GF-D8 (cell line): ENCODE measurements at regions not wholly inside any gene's neighbourhood (a gene's known extent, or its start where the extent isn't known, plus 50 kb on each side); places are given as distances from the start of the nearest gene placed in this dataset.
"Not testable (repeated sequence)": the region's sequence is repeated elsewhere in the genome, so short reads cannot be mapped to it uniquely, and the experiment has no call there.

ENCODE experiments used
- DNase-seq: peaks from one replicate; lab custom pipeline; 2025; lab: John Stamatoyannopoulos, UW

- not testable (repeated sequence) for DNase-seq
Observed at GRCh38 chr5:34329201-34329600, 286.2 kb upstream of the C1QTNF3 start.

DNA sequence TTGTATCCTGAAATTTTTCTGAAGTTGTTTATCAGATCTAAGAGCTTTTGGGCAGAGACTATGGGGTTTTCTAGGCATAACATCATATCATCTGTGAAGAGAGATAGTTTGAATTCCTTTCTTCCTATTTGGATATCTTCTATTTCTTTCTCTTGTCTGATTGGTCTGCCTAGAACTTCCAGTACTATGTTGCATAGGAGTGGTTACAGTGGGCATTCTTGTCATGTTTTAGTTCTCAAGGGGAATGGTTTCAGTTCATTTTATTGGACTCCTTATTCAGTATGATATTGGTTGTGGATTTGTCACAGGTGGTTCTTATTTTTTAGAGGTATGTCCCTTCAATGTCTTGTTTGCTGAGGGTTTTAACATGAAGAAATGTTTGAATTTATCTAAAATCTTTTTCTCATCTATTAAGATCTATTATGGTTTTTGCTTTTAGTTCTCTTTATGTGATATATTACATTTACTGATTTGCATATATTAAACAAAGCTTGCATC lies 286.6 kb upstream of the C1QTNF3 start:
- not testable (repeated sequence) for DNase-seq

GRCh38 chr5:34331928-34332454 lies 289.0 kb upstream of the C1QTNF3 start:
- DNase-seq: not testable (repeated sequence)

DNA sequence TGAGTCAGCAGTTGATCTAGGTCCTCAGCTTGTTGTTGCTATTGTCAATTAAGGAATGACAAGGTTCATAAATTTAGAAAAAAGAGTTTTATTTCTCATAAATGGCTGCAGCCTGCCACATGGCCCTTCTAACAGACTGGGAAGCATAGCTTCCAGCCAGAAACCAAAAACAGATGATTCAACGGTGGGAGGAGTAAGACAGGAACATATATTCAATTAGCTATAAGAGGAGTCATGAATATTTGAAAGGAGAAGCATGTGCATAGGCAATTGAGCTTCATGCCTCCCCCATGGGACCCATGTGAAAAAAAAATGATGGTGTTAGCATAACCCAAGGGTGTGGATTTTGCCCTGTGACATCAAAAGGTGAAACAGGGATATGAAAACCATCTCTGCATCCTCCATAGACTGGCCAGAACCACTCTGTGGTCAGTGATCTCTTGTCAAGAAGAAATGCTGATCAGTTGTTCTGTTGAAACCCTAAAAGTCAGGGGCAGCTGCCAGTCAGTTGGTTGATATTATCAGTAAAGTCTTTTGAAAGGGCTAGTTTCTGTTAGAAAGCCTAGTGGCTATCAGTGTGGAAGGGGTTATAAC lies 296.5 kb upstream of the C1QTNF3 start:
- DNase-seq: not testable (repeated sequence)

- DNase-seq: not testable (repeated sequence)
Observed at GRCh38 chr5:34354440-34354839, 301.7 kb upstream of the RAI14 start.

DNA sequence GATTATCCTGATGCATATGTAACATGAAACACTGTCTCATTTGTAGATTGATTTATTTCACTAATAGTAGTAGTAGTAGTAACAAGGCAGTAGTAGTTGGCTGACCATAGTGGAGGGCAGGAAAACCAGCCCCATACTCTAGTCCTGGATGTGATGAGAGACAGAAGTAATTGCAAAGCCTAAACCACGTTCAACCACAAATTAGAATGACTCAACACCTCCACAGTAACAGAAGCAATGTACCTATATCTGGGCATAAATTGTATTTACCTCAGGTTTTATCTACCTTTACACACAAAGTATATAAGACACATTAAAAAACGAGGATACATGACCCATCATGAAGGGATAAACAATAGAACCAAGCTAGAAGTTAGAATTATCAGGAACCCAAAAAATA lies 284.7 kb upstream of the RAI14 start:
- not testable (repeated sequence) for DNase-seq

GRCh38 chr5:34371817-34372216 lies 284.3 kb upstream of the RAI14 start:
- DNase-seq: not testable (repeated sequence)

- not testable (repeated sequence) for DNase-seq
Observed at GRCh38 chr5:34372739-34373138, 283.4 kb upstream of the RAI14 start.

DNA sequence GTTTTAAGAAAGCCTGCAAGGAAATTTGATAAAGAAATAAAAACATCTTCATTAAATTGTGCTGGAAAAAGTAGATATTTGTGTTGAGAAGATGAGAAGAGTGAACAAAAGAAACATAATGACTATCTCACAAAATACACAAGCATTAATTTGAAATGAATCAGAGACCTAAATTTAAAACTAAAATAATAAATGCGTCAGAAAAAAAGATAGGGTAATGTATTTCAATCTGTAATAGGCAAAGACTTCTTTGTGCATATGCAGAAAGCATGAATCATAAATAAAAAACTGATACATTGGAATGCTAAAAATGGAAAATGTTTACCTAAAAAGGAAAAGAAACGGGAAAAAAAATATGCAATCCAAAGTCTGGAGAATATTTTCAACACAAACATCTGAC lies 278.5 kb upstream of the RAI14 start:
- DNase-seq: not testable (repeated sequence)

DNA sequence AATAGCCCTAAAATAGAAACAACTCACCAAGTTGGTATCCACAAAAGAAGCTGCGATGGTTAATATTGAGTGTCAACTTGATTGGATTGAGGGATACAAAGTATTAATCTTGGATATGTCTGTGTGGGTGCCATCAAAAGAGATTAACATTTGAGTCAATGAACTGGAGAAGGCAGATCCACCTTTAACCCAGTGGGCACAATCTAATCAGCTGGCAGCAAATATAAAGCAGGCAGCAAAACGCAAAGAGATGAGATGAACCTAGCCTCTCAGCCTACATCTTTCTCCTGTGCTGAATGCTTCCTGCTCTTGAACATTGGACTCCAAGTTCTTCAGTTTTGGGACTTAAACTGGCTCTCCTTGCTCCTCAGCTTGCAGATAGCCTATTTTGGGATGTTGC lies 277.6 kb upstream of the RAI14 start:
- DNase-seq: not testable (repeated sequence)

- not testable (repeated sequence) for DNase-seq
Observed at GRCh38 chr5:34388754-34389153, 267.4 kb upstream of the RAI14 start.

DNA sequence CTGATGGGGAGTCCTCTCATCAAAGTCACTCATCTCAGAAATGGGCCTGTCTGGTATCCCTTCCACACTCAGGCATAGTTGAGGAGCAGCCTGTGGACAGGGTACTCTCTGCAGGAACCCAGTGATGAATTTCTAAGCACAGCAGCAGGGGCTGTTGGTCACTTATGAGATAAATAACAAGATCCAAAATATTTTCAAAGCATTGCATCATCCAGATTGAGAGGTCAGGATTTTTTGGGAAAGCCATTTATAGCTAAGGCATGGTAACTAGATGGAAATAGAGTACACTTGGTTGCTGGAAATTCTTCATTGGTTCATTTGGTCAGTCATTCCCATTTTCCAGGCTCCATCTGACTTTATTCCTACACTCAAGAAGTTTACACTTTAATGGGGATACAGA lies 246.8 kb upstream of the RAI14 start:
- no peak for DNase-seq

DNA sequence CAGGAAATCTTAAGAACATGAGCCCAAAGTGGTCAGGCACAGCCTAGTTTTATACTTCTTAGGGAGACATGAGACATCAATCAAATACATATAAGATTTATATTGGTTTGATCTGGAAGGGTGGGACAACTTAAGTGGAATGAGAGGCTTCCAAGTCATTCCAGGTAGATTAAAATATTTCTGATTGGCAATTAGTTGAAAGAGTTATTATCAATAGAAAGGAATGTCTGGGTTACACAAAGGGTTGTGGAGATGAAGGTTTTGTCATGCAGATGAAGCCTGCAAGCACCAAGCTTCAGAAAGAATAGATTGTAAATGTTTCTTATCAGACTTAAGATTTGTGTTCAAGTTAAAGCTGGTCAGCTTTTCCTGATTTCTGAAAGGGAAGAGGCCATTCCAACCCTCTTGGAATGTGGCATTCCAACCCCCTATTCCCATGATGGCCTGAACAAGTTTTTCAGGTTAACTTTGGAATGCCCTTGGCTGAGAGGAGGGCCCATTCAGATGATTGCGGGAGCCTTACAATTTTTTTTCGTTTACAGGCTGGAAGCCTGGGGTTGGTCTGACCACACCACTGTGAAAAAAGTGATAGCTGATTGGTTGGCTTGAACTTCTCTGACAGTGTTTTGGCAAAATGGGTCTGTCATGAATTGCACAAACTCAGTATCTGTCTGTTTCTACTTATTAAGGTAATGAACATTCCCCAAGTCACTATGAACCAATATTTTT lies 245.6 kb upstream of the RAI14 start:
- DNase-seq: no peak

DNA sequence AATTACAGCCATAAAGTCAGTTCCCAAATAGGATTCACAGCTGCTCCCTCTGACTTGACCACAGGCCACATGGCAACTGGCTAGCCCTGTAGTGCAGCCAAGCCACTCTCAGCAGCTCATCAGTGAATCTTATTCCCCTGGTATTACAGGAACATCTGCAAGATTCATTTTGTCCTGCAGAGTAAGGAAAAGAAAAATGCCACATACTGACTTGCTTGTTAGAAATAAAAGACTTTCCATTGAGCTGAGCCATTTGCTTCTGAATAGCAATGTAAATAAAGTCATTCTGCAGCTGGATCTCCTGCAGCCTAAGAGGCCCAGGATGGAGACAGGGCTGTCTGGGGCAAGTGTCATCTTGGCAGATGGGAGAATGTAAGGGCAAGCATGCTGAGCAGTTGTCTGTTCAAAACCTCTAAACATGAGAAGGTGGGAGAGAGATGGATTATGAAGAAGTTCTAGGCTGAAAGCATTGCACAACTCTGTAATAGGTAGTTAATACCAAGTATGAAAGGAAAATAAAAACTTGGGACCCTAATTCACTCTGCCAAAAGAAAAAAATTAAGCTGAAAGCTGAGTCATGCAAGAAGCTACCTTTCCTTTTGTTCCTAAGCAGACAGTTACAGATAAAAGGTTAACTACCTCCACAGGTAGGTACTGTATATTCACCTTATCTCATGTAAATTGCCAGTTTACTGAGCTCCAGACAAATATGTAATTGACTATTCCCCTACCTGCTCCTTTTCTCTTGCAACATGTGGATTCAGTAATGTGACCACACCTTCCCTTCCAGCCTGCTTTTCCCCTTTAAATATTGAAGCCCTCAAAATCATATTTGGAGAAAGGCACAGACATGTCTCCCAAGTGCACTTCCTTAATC lies 244.4 kb upstream of the RAI14 start:
- DNase-seq: no peak

DNA sequence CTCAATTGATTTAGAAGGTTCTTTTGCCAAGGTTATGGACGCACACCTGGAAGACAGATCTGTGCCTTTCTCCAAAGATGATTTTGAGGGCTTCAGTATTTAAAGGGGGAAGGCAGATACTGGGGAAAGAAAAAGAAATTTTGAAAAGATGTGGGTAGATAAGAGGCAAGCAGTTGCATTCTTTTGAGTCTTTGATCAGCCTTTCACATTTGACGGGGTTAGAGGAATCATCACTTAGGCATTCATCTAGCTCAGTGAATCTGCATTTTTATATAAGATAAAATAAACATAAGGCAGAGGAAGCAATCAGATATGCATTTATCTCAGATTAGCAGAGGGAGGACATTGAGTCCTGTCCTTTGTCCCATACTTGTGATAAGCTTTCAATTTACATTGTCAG lies 243.4 kb upstream of the RAI14 start:
- DNase-seq: no peak

DNA sequence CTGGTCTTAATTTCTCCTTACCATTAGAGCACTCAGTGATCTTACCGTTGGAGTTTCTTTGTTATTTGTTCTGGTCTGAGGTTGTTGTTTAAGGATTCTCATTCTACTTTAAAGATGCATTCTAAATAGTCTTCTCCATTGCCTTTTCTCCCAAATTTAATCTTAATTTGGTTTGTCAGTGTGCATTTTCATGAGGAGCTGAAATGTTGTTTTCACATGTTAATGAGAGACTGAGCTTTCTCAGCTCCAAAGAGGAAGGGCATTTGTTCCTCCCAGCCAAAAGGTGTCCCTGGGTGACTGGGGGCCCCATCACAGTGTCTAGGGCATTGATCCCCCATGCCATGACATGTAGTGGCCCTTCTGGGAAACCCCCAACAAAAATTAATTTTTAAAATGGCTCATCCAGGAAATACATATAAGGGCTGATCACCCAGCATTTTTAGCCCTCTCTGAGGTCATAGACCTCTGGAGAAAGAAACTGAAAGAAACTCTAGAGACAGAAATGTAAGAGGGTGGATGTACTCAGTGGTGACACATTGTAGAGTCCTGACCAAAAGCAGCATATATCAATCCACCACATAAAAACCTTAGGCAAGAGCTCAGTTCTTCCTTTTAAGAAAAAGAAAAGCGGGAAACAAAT lies 240.4 kb upstream of the RAI14 start:
- no peak for DNase-seq

DNA sequence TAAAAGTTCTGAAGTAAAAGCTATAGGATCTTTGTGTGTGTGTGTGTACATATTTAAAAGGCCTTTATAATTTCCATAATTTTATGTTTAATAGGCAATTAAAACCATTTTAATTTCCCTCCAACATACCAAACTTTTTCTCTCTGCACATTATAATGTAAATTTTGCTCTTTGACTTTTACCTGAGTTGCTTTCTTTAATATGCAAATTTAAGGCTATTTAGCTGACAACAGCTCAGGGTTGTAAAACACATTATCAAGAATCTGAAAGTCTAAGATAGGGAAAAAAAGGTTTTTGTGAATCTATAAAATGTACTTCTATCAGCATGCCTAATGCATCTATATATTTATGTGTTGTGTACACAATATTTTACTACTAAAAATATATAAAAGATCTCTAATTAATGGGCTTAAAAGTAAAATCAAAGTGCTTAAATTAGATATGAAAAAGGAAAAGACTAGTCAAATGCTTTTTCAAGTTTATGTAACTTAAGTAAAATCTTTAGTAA lies 239.6 kb upstream of the RAI14 start:
- DNase-seq: no peak

DNA sequence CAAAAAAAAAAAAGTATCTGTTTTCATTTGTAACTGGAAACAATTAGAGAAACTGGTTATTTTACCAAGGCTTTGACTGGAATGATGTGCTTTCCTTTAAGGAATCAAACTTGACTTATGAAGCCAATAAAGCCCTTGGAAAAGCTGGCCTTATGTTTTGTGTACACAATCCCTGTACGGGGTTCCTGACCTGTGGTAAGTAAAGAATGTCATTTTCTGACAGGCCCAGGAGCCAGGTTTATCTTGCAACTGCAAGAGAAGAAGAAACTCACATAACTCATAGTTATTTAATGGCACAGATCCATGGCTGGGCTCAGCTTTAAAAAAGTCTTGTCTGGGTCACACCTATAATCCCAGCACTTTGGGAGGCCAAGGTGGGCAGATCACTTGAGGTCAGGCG lies 235.9 kb upstream of the RAI14 start:
- not testable (repeated sequence) for DNase-seq

- DNase-seq: no peak
Observed at GRCh38 chr5:34436761-34437501, 219.2 kb upstream of the RAI14 start.

DNA sequence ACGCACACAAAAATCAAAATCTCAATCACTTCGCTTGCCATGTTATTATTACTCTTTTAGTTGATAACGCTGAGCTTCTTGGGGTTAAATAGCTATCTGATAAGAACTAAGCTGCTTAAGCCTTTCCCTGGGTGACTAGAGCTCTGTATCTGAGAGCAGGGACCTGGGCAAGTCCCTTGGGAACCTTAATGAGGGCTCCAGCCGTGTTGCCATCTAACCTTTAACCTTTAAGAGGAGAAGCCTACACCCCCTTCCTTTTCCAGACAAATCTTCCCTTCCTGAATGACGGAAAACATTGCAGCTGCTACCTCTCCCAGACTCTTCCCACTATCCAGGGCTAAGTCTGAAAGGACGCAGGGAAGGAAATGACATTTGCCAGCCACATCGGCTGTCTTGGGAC lies 216.5 kb upstream of the RAI14 start:
- DNase-seq: no peak

DNA sequence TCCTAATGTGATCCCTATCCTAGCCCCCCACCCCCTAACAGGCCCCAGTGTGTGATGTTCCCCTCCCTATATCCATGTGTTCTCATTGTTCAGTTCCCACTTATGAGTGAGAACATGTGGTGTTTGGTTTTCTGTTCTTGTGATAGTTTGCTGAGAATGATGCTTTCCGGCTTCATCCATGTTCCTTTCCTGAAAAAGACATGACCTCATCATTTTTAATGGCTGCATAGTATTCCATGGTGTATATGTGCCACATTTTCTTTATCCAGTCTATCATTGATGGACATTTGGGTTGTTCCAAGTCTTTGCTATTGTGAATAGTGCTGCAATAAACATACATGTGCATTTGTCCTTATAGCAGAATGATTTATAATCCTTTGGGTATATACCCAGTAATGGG lies 214.4 kb upstream of the RAI14 start:
- DNase-seq: not testable (repeated sequence)
